Stimulated activated CD4-positive, alpha-beta T cell treated with anti-CD3 and anti-CD28 coated beads, Interleukin-2, amount 100 ng/mL, for 48 hours (primary cell): ENCODE measurements at regions not wholly inside any gene's neighbourhood (a gene's known extent, or its start where the extent isn't known, plus 50 kb on each side); places are given as distances from the start of the nearest gene placed in this dataset.

Experiments
- DNase-seq, 2 donors: peaks; one replicate each; pipeline ENCODE4 v3.0.0-alpha.2; 2020

GRCh38 chr4:36394352-36394903 is 113.0 kb downstream of the DTHD1 start:
- peak in 1 of 2 donors; percentile 30 for DNase-seq

DNA sequence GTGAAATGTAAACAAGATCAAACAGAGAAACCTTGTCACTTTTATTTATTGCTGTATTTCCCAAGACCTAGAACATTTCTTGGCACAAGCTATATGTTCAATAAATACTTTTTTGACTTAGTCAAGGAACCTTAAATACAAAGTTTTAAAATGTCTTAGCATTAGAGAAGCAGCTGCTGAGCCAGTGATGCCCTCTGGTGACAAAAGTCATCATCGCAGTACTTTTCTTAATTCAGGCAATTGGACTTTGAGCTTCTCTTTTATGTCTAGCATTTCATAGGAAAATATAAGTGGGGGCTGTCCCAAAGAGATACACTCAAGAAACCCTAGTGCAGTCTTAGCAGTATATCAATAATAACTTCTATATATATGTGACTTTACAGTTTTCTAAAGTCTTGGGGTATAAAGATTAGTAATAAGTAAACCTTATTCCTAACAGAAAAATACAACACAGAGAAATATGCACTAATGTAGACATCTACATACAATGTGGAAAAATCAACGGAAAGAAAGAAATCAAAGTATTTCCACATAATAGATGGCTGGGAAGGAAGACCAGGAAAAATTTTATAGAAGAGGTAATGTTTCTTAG is 118.4 kb downstream of the DTHD1 start:
- peak; percentile 41 to 50 for DNase-seq

GRCh38 chr4:36402008-36402758 is 120.8 kb downstream of the DTHD1 start:
- DNase-seq, result no peak

- DNase-seq, result no peak
These were observed 129.9 kb downstream of the DTHD1 start for GRCh38 chr4:36411338-36411737.

DNA sequence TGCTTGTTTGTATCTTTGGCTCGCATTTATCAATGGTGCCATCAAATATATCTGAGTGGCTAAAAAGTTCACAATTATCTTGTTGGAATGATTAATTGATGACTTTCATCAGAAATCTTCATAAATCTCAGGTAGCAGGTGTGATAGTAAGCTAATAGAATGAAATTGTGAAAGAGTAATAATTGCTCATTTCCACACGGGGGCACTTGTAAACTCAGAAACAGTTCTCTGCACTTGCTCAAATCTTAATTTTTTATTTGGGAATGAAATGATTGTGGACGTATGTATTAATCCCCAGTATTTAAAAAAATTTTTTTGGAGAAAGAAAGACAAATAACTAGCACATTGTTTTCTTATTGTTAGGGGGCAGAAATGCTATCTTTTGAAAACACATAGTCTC is 132.8 kb downstream of the DTHD1 start:
- no peak for DNase-seq

DNA sequence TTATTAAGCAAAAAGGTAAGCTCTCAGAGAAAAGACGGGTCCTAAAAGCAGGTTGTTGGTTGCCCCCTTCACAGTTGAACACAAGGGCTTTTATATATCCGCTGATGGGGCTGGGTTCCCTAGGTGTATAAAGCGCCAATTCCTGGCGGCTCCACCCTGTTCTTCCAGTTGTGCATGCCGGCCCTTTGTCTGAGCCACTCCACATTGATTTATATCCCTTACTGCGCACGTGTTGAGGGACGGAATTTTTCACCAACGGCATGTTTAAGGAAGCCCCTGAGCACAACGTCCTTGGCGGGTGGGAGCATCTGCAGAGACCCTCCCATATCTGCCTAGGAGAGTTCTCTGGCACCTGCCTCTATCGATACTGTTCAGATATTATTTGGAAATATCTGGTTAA is 135.7 kb downstream of the DTHD1 start:
- DNase-seq, result no peak

DNA sequence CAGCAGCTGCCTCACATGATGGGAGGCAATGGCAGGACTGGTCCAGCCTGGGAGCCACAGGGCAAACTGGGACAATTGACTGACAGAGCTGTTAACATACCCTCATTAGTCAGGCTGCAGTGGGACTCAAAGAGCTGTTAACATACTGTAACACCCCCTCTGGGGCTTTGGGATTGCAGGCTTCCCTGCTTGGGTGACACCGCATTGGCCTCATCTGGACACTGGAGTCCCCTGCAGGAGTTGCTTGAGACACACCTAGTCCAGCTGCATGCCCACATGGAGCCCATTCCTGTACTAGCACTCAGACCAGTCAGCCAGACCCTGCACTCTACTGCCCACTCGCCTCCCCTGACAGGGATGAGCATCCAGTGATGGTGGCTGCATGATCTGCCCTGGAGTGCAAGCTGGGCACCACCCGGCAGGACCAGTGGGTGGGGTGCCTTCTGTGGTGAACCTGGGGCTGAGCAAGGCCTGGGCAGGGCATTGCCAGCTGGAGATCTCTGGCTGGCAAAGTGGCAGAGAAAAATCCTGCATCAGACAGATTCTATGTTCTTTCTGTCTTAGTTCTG is 138.8 kb downstream of the DTHD1 start:
- DNase-seq, result no peak

- DNase-seq, result no peak
These were observed 141.2 kb downstream of the DTHD1 start for GRCh38 chr4:36422607-36423006.

- no peak for DNase-seq
These were observed 145.3 kb downstream of the DTHD1 start for GRCh38 chr4:36426741-36427140.

- no peak for DNase-seq
These were observed 146.3 kb downstream of the DTHD1 start for GRCh38 chr4:36427696-36428095.

- DNase-seq, result no peak
These were observed 151.2 kb downstream of the DTHD1 start for GRCh38 chr4:36432586-36432985.

- DNase-seq, result no peak
These were observed 158.1 kb downstream of the DTHD1 start for GRCh38 chr4:36439556-36439955.

GRCh38 chr4:36445480-36445879 is 164.1 kb downstream of the DTHD1 start:
- DNase-seq, result no peak

DNA sequence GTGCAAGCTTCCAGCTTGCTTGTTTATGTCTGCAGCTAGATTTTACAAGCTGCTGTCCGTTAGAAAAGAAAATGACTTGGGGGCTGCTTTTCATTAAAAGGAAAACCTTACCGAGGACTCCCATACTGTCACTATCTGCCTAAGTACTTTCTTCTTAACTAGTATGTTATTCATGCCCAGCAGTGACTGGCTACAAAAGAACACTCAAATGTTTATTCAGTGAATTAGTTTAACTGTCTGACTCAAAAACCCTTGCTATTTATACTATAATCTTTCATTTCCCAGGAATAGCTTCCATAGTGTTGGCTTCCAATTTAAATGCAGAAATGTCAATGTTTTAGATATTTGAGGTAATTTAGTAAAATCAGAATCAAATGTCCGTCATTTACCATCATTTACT is 164.9 kb downstream of the DTHD1 start:
- DNase-seq, result no peak

GRCh38 chr4:36461344-36461743 is 179.9 kb downstream of the DTHD1 start:
- DNase-seq, result no peak

- no peak for DNase-seq
These were observed 186.3 kb downstream of the DTHD1 start for GRCh38 chr4:36467670-36468069.

- DNase-seq, result no peak
These were observed 190.5 kb downstream of the DTHD1 start for GRCh38 chr4:36471903-36472302.

GRCh38 chr4:36476135-36476534 is 194.7 kb downstream of the DTHD1 start:
- no peak for DNase-seq

DNA sequence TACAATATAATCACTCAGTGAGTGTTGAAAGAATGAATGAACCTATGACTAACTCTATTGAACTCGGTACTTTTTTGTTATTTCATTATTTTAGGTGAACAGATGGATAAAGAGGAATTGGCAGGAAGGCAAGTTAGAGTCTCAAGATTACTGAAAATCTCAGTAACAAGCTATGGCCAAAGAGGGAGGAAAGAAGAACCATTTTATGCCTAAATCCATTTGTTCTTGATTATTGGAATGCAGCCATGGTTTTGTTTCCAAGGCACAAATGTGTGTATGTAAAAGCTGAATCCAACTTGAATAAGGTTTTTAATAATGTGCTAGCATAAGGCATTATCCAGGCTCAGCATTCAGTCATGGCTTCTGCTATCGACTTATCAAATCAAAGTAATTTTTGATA is 196.4 kb downstream of the DTHD1 start:
- no peak for DNase-seq

DNA sequence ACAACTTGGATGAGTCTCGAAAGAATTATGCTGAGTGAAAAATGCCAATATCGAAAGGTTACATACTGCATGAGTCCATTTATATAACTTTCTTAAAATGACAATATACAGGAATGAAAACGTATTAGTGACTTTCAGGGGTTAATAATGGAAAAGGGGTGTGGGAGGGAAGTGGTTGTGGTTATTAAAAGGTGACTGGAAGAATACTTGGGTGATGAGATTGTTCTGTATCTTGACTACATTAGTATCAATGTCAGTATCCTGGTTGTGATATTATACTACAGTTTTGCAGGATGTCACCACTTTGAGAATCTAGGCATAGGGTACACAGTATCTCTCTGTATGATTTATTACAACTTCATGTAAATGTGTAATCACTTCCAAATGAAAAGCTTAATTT is 204.5 kb downstream of the DTHD1 start:
- DNase-seq, result no peak

DNA sequence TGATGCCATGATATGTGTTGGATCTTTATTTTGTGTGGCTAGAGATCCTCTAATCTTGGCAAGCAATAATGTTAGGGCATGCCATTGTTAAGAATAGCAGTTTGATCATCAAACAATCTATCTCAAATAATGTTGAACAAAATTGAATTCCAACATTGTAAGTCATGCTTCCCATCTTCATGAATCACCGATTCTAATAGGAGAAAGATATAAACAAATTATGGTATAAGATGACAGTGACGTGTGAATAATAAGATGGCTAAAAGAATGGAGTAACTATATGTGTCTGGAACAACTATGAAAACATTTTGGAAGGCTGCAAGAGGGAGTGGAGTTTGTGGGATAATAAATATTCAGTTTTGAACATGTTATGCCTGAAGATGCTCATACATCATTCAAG is 208.4 kb downstream of the DTHD1 start:
- DNase-seq, result no peak

- no peak for DNase-seq
These were observed 210.6 kb downstream of the DTHD1 start for GRCh38 chr4:36492041-36492440.

DNA sequence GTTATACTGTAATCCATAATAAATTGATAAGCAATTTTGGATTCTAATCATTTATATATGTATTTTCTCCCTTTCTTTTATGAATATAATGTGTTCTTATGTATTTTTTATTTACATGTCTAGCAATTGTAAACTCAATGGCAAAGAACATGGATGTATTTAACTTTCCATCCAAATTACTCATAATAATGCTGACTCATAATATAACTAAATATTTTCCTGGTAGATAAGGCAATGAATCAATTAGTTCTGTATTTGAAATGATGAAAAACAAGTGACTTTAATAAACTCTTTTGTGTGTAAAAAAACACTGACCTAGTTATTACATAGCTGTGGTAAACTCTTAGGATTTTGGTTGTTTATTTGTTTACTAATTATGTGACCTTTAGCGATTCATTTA is 211.2 kb downstream of the DTHD1 start:
- no peak for DNase-seq

GRCh38 chr4:36493251-36493650 is 211.8 kb downstream of the DTHD1 start:
- no peak for DNase-seq
